Cardiac muscle cell (in vitro differentiated cells and primary cell): ENCODE measurements at regions not wholly inside any gene's neighbourhood (a gene's known extent, or its start where the extent isn't known, plus 50 kb on each side); places are given as distances from the start of the nearest gene placed in this dataset.

Source experiments
- DNase-seq, 2 donors: peaks; one replicate each; pipeline versions ENCODE4 v3.0.0 to v3.0.0-alpha.2; 2010 to 2017; ENCODE audit warnings: low read depth in 1 of 2, low spot score in 1 of 2
- H3K27ac ChIP-seq: fragments of 200-600 bp; sonication (generic); 2 replicates; pipeline ENCODE4 v1.5.1; 2016
- H3K27me3 ChIP-seq: fragments of 200-600 bp; sonication (generic); 2 replicates; pipeline ENCODE4 v1.6.0; 2016; ENCODE audit warnings: control low read depth
- H3K36me3 ChIP-seq: fragments of 200-600 bp; sonication (generic); 2 replicates; pipeline ENCODE4 v1.5.1; 2016; ENCODE audit warnings: control low read depth
- H3K4me1 ChIP-seq: fragments of 200-600 bp; sonication (generic); 2 replicates; pipeline ENCODE4 v1.8.1; 2017; ENCODE audit warnings: low read depth, mild to moderate bottlenecking, mixed run types
- H3K4me3 ChIP-seq: fragments of 200-600 bp; sonication (generic); 2 replicates; pipeline ENCODE4 v1.5.1; 2016; ENCODE audit warnings: mild to moderate bottlenecking
- H3K9me3 ChIP-seq: fragments of 200-600 bp; sonication (generic); 2 replicates; pipeline ENCODE4 v1.5.1; 2017; ENCODE audit warnings: low read depth, mild to moderate bottlenecking, control low read depth
- TF ChIP-seq, protein P1 (sequence below): IDR thresholded peaks from 2 replicates; pipeline ENCODE4 v1.5.1; 2012; ENCODE audit warnings: low read depth, mild to moderate bottlenecking, low read length

GRCh38 chr6:44670146-44670545 is 282.6 kb downstream of the CDC5L start:
- no peaks in the 10 kb centered on the region for H3K27me3 ChIP-seq
- H3K9me3 ChIP-seq = no peaks in the 10 kb centered on the region
- TF ChIP-seq, protein P1, sequence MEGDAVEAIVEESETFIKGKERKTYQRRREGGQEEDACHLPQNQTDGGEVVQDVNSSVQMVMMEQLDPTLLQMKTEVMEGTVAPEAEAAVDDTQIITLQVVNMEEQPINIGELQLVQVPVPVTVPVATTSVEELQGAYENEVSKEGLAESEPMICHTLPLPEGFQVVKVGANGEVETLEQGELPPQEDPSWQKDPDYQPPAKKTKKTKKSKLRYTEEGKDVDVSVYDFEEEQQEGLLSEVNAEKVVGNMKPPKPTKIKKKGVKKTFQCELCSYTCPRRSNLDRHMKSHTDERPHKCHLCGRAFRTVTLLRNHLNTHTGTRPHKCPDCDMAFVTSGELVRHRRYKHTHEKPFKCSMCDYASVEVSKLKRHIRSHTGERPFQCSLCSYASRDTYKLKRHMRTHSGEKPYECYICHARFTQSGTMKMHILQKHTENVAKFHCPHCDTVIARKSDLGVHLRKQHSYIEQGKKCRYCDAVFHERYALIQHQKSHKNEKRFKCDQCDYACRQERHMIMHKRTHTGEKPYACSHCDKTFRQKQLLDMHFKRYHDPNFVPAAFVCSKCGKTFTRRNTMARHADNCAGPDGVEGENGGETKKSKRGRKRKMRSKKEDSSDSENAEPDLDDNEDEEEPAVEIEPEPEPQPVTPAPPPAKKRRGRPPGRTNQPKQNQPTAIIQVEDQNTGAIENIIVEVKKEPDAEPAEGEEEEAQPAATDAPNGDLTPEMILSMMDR = no peak
- H3K27ac ChIP-seq = no peak overlapping the region
- DNase-seq = no peak
- H3K4me3 ChIP-seq = no peak overlapping the region
- H3K4me1 ChIP-seq = no peaks in the 10 kb centered on the region
- H3K36me3 ChIP-seq = no peaks in the 10 kb centered on the region

GRCh38 chr6:44671333-44671732 is 283.8 kb downstream of the CDC5L start:
- H3K4me3 ChIP-seq = no peak overlapping the region
- no peaks in the 10 kb centered on the region for H3K27me3 ChIP-seq
- TF ChIP-seq, protein P1 = no peak
- no peaks in the 10 kb centered on the region for H3K4me1 ChIP-seq
- H3K27ac ChIP-seq = no peak overlapping the region
- DNase-seq = no peak
- H3K9me3 ChIP-seq = no peaks in the 10 kb centered on the region
- no peaks in the 10 kb centered on the region for H3K36me3 ChIP-seq

GRCh38 chr6:44672086-44672485 is 284.6 kb downstream of the CDC5L start:
- Histone ChIP-seq H3K36me3 (no peaks in the 10 kb centered on the region), H3K27ac (no peak overlapping the region), H3K4me3 (no peak overlapping the region), H3K27me3 (no peaks in the 10 kb centered on the region), H3K4me1 (no peaks in the 10 kb centered on the region), H3K9me3 (no peaks in the 10 kb centered on the region)
- no peak for DNase-seq
- TF ChIP-seq, protein P1 = no peak

- TF ChIP-seq, protein P1 = no peak
- Histone ChIP-seq H3K27ac (no peak overlapping the region), H3K4me3 (no peak overlapping the region), H3K27me3 (no peaks in the 10 kb centered on the region), H3K36me3 (no peaks in the 10 kb centered on the region), H3K4me1 (no peaks in the 10 kb centered on the region), H3K9me3 (no peaks in the 10 kb centered on the region)
- DNase-seq = no peak
Observed at GRCh38 chr6:44672841-44673240, 285.3 kb downstream of the CDC5L start.

DNA sequence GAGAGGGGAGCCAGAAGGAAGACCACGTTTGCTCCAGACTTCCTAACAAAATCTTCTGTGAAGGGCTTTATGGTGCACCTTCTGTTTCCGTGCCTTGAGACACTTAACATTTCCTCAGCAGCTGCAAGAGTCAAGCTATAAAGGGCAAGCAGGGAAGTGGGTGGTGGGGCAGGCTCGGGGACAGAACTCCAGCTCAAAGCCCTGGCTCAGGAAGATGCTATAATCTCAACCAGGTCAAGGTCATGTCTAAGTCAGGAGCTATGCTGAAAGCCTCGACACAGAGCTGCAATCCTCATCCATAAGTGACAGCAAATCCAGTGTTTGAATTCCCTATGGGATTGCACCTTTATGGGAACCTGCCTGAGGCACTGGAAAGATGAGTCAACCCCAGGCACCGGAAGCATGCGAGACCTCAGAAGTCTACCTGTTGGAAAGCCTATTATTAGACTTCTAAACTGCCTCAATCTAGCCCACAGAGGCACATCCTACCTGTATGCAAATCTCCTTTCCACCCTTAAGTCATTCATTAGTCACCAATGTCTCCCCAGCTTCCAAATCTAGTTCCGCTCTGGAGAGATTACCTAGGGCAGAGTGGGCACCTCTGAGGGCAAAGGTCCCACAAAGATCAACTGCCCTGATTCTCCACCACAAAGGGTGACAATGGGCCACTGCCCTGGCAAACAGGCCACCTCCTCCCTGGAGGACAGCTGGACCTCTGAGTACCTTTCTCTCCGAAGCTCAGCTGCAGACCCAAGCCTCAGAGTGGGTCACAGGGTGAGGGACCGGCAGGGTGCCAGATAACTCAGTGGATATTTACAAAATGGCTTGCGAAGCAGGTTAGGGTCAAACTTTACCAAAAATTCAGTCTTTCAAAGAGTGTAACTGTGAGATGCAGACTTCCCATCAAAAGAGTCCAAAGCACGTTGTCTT is 287.0 kb downstream of the CDC5L start:
- Histone ChIP-seq H3K27ac (no peak overlapping the region), H3K4me1 (no peaks in the 10 kb centered on the region), H3K4me3 (no peak overlapping the region), H3K9me3 (no peaks in the 10 kb centered on the region), H3K27me3 (no peaks in the 10 kb centered on the region), H3K36me3 (no peaks in the 10 kb centered on the region)
- TF ChIP-seq, protein P1 = no peak
- no peak for DNase-seq
